Endothelial cell of umbilical vein (primary cell): ENCODE measurements at regions not wholly inside any gene's neighbourhood (a gene's known extent, or its start where the extent isn't known, plus 50 kb on each side); places are given as distances from the start of the nearest gene placed in this dataset.

Source experiments
- BruUV-seq: library from RNA; stranded (reverse); fragments of 400-500 nt; replicated peaks from 2 replicates; lab custom pipeline; 2021; lab: Mats Ljungman, UMichigan
- CTCF ChIA-PET: fragments of 300-600, 350-600 bp; sonication (Branson Sonifier 250); formaldehyde crosslinking; loops from one replicate; lab custom pipeline; 2021; ENCODE audit warnings: antibody characterized with exemption, inconsistent platforms; lab: Charles Lee
- POLR2A ChIA-PET: fragments of 300-600, 350-600 bp; sonication (Branson Sonifier 250); formaldehyde crosslinking; loops from one replicate; lab custom pipeline; 2021; ENCODE audit warnings: antibody characterized with exemption, inconsistent platforms; lab: Charles Lee
- DNase-seq: peaks from one replicate; pipeline ENCODE4 v3.0.0-alpha.2; 2011; ENCODE audit warnings: low read depth, low spot score
- FAIRE-seq: peaks from 2 replicates; lab custom pipeline; 2011; peaks lifted over from hg19 to GRCh38; lab: Jason Lieb, UNC
- H2AFZ ChIP-seq: 2 replicates; pipeline ENCODE4 v1.6.0; 2012; ENCODE audit warnings: low read depth, low read length, control low read depth, inconsistent platforms
- H3K27ac ChIP-seq: 2 replicates; pipeline ENCODE4 v1.5.1; 2011; ENCODE audit warnings: low read depth, mild to moderate bottlenecking, control low read depth, low read length, moderate library complexity; ENCODE audit not compliant: insufficient read depth
- H3K27me3 ChIP-seq, 2 experiments: 2 replicates each; pipeline versions ENCODE4 v1.6.0 to v1.6.1; 2011; ENCODE audit warnings: low read length in 2 of 2, mixed read lengths in 1 of 2; ENCODE audit not compliant: control insufficient read depth in 2 of 2, insufficient read depth in 2 of 2
- H3K36me3 ChIP-seq, 2 experiments: 2 replicates in 1 of 2; 3 replicates in 1 of 2; pipeline ENCODE4 v1.5.1; 2011; ENCODE audit warnings: low read length in 2 of 2, mild to moderate bottlenecking in 1 of 2, moderate library complexity in 1 of 2; ENCODE audit not compliant: control insufficient read depth in 2 of 2, insufficient read depth in 2 of 2; ENCODE audit errors: extremely low read depth in 1 of 2
- H3K4me1 ChIP-seq: 3 replicates; pipeline ENCODE4 v1.5.1; 2011; ENCODE audit warnings: mild to moderate bottlenecking, low read length; ENCODE audit not compliant: control insufficient read depth, insufficient read depth; ENCODE audit errors: extremely low read depth
- H3K4me2 ChIP-seq: 2 replicates; pipeline ENCODE4 v1.6.1; 2011; ENCODE audit warnings: low read length, control low read depth, mixed read lengths; ENCODE audit not compliant: insufficient read depth
- H3K4me3 ChIP-seq, 3 experiments: fragments of 200-600 bp in 1 of 3; sonication (generic), shearing (Covaris generic) in 1 of 3; replicated peaks in 1 of 3; 2 replicates each; pipeline ENCODE4 v1.5.1; 2011 to 2016; ENCODE audit warnings: control low read depth in 3 of 3, low read length in 3 of 3, mild to moderate bottlenecking in 2 of 3, inconsistent platforms in 1 of 3, low read depth in 1 of 3, moderate library complexity in 1 of 3; ENCODE audit not compliant: insufficient read depth in 1 of 3
- H3K79me2 ChIP-seq: 2 replicates; pipeline ENCODE4 v1.6.0; 2012; ENCODE audit warnings: low read length, inconsistent platforms; ENCODE audit not compliant: control insufficient read depth, insufficient read depth
- H3K9ac ChIP-seq: replicated peaks from 2 replicates; pipeline ENCODE3; 2011; ENCODE audit warnings: low read length, control low read depth; ENCODE audit not compliant: insufficient read depth; ENCODE audit errors: extremely low read depth
- H3K9me1 ChIP-seq: replicated peaks from 3 replicates; pipeline ENCODE4 v1.6.0; 2011; ENCODE audit warnings: mild to moderate bottlenecking, low read length; ENCODE audit not compliant: control insufficient read depth, insufficient read depth; ENCODE audit errors: extremely low read depth
- H3K9me3 ChIP-seq: replicated peaks from 2 replicates; pipeline ENCODE4 v1.5.1; 2012; ENCODE audit warnings: low read length, inconsistent platforms; ENCODE audit not compliant: control insufficient read depth, insufficient read depth
- H4K20me1 ChIP-seq: replicated peaks from 2 replicates; pipeline ENCODE3; 2011; ENCODE audit warnings: mild to moderate bottlenecking, low read length; ENCODE audit not compliant: control insufficient read depth, insufficient read depth; ENCODE audit errors: extremely low read depth
- EZH2 ChIP-seq: IDR thresholded peaks from 2 replicates; pipeline ENCODE4 v1.6.1; 2012; ENCODE audit warnings: borderline replicate concordance, low read depth, mild to moderate bottlenecking, moderate library complexity, low read length, inconsistent platforms; ENCODE audit not compliant: severe bottlenecking
- FOS ChIP-seq: IDR thresholded peaks from 2 replicates; pipeline ENCODE4 v1.6.1; 2011; ENCODE audit warnings: mild to moderate bottlenecking, low read length, moderate library complexity, borderline replicate concordance; ENCODE audit not compliant: insufficient read depth
- GATA2 ChIP-seq: IDR thresholded peaks from 2 replicates; pipeline ENCODE4 v1.7.0; 2011; ENCODE audit warnings: low read depth, mild to moderate bottlenecking, moderate library complexity, mixed read lengths, low read length; ENCODE audit not compliant: insufficient read length, insufficient read depth
- JUN ChIP-seq: IDR thresholded peaks from 2 replicates; pipeline ENCODE4 v1.6.1; 2011; ENCODE audit warnings: borderline replicate concordance, low read depth; ENCODE audit not compliant: insufficient read length, insufficient read depth
- MYC ChIP-seq: IDR thresholded peaks from one replicate; pipeline ENCODE4 v1.6.1; 2011; ENCODE audit warnings: mild to moderate bottlenecking, low read depth, low read length
- POLR2A ChIP-seq: IDR thresholded peaks from 2 replicates; pipeline ENCODE4 v1.6.1; 2012; ENCODE audit warnings: low read depth, mild to moderate bottlenecking, control low read depth, low read length
- POLR2AphosphoS5 ChIP-seq: IDR thresholded peaks from 2 replicates; pipeline ENCODE4 v1.6.1; 2012; ENCODE audit warnings: low read depth, mild to moderate bottlenecking, control low read depth, low read length, moderate library complexity; ENCODE audit not compliant: insufficient read depth
- dilution Hi-C: fragments of 300-500 bp; cut with MboI; formaldehyde crosslinking; loops from one replicate; pipeline ENCODE4 v1.15.0; 2019; ENCODE audit warnings: low sequenced_read_pairs; ENCODE audit not compliant: extremely low pct_ligation_motif_present
- intact Hi-C: fragments of 100-400 bp; cut with micrococcal nuclease; formaldehyde crosslinking; loops from one replicate; pipeline ENCODE4 v1.10.0; 2022
- TF ChIP-seq, protein P1 (sequence below): IDR thresholded peaks from 2 replicates; pipeline ENCODE4 v1.6.1; 2011; ENCODE audit not compliant: insufficient read depth, insufficient read length
- TF ChIP-seq, protein P2 (sequence below), 2 donors: IDR thresholded peaks; 1 replicate in 1 of 2; 2 replicates in 1 of 2; pipeline ENCODE4 v1.5.1; 2011; ENCODE audit warnings: low read length in 2 of 2, mild to moderate bottlenecking in 2 of 2, moderate library complexity in 2 of 2, control low read depth in 1 of 2, inconsistent platforms in 1 of 2, low read depth in 1 of 2; ENCODE audit not compliant: insufficient read depth in 1 of 2; ENCODE audit errors: extremely low read depth in 1 of 2

DNA sequence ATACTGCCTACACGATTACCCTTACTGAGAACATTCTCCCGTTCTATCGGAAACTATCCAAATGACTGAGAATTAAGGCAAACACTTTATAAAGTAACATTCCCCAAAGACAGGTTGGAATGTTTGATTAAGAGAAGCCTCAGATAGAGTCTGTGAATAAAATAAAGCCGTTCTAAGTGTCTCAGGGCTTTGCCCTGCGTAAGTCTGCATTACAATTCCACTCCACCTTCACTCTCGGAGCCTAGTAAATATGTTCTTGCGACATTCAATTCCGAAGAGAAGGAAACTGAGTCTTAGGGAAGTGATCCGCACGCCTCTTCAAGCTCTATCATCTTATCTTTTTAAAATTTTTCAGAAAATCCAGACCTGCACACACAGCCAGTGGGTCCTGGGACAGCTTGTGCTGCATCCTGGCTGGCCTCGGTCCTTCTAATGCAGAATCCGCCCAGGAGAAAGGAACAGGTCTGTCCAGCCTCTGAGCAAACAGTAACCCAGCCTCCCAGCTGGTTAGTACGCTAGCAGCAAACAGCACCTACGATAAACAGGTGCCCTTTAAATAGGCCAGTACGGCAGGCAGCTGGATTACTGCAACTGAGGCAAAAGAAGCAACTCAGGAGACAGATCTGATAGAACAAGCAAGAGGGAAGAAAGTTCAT is 254.1 kb upstream of the IRX3 start:
- H3K4me1 ChIP-seq = no peaks in the 10 kb centered on the region
- H4K20me1 ChIP-seq = no peaks in the 10 kb centered on the region
- no peak overlapping the region for H3K9ac ChIP-seq
- no peak overlapping the region for H3K27ac ChIP-seq
- H3K9me3 ChIP-seq = no peaks in the 10 kb centered on the region
- H3K79me2 ChIP-seq = no peaks in the 10 kb centered on the region
- no peak overlapping the region for H3K4me2 ChIP-seq
- TF ChIP-seq POLR2AphosphoS5 (no peak), POLR2A (no peak), EZH2 (no peak), JUN (no peak), GATA2 (no peak), FOS (no peak), MYC (no peak)
- TF ChIP-seq, protein P1, sequence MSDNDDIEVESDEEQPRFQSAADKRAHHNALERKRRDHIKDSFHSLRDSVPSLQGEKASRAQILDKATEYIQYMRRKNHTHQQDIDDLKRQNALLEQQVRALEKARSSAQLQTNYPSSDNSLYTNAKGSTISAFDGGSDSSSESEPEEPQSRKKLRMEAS = no peak
- TF ChIP-seq, protein P2, sequence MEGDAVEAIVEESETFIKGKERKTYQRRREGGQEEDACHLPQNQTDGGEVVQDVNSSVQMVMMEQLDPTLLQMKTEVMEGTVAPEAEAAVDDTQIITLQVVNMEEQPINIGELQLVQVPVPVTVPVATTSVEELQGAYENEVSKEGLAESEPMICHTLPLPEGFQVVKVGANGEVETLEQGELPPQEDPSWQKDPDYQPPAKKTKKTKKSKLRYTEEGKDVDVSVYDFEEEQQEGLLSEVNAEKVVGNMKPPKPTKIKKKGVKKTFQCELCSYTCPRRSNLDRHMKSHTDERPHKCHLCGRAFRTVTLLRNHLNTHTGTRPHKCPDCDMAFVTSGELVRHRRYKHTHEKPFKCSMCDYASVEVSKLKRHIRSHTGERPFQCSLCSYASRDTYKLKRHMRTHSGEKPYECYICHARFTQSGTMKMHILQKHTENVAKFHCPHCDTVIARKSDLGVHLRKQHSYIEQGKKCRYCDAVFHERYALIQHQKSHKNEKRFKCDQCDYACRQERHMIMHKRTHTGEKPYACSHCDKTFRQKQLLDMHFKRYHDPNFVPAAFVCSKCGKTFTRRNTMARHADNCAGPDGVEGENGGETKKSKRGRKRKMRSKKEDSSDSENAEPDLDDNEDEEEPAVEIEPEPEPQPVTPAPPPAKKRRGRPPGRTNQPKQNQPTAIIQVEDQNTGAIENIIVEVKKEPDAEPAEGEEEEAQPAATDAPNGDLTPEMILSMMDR (IDR thresholded peaks at IDR 0.05; ENCODE audit: extremely low read depth in 1 of 2, insufficient read depth in 1 of 2, low read depth in 1 of 2, low read length in 2 of 2) = no peak
- no peaks in the 10 kb centered on the region for H3K36me3 ChIP-seq
- POLR2A ChIA-PET = no interaction called here
- H3K4me3 ChIP-seq = no peak overlapping the region
- no peaks in the 10 kb centered on the region for H3K9me1 ChIP-seq
- CTCF ChIA-PET = no interaction called here
- no peak overlapping the region for H2AFZ ChIP-seq
- FAIRE-seq (no peak), DNase-seq (no peak)
- no TSS peak for BruUV-seq
- dilution Hi-C loops (no loop called here), intact Hi-C loops (no loop called here)
- no peaks in the 10 kb centered on the region for H3K27me3 ChIP-seq
